CD14-positive monocyte (primary cell): ENCODE measurements at regions not wholly inside any gene's neighbourhood (a gene's known extent, or its start where the extent isn't known, plus 50 kb on each side); places are given as distances from the start of the nearest gene placed in this dataset.

ENCODE experiments used
- DNase-seq, 3 donors: peaks; one replicate each; pipeline ENCODE4 v3.0.0-alpha.2; 2011 to 2022
- H2AFZ ChIP-seq: 2 replicates; pipeline ENCODE4 v1.6.0; 2012; ENCODE audit warnings: mild to moderate bottlenecking, low read depth, low read length, inconsistent platforms; ENCODE audit not compliant: insufficient read depth, poor library complexity, severe bottlenecking
- H3K27ac ChIP-seq, 2 donors: 1 replicate in 1 of 2; 2 replicates in 1 of 2; pipeline ENCODE4 v1.5.1; 2012 to 2013; ENCODE audit warnings: low read length in 2 of 2, control low read depth in 1 of 2, inconsistent platforms in 1 of 2, low read depth in 1 of 2, mild to moderate bottlenecking in 1 of 2
- H3K27me3 ChIP-seq, 2 donors: one replicate each; pipeline versions ENCODE4 v1.6.0 to v1.6.1; 2011 to 2013; ENCODE audit warnings: low read length in 2 of 2; ENCODE audit not compliant: control insufficient read depth in 2 of 2, insufficient read depth in 2 of 2
- H3K36me3 ChIP-seq, 2 donors: replicated peaks in 1 of 2; 1 replicate in 1 of 2; 2 replicates in 1 of 2; pipeline versions ENCODE4 v1.5.1 to v1.6.1; 2012 to 2013; ENCODE audit warnings: low read length in 2 of 2, control low read depth in 1 of 2, inconsistent platforms in 1 of 2, mild to moderate bottlenecking in 1 of 2; ENCODE audit not compliant: insufficient read depth in 2 of 2, control insufficient read depth in 1 of 2
- H3K4me1 ChIP-seq, 2 donors: 1 replicate in 1 of 2; 2 replicates in 1 of 2; pipeline versions ENCODE4 v1.5.1 to v1.6.1; 2012 to 2013; ENCODE audit warnings: low read length in 2 of 2, control low read depth in 1 of 2, inconsistent platforms in 1 of 2, mild to moderate bottlenecking in 1 of 2, moderate library complexity in 1 of 2; ENCODE audit not compliant: insufficient read depth in 2 of 2, control insufficient read depth in 1 of 2
- H3K4me2 ChIP-seq: replicated peaks from 2 replicates; pipeline ENCODE3; 2012; ENCODE audit warnings: low read length, moderate library complexity, mild to moderate bottlenecking; ENCODE audit not compliant: poor library complexity, severe bottlenecking; ENCODE audit errors: extremely low read depth
- H3K4me3 ChIP-seq, 3 experiments: fragments of 200-600 bp in 1 of 3; sonication (generic) in 1 of 3; replicated peaks in 1 of 3; 1 replicate in 2 of 3; 2 replicates in 1 of 3; pipeline ENCODE4 v1.5.1; 2011 to 2013; ENCODE audit warnings: low read length in 3 of 3, mild to moderate bottlenecking in 3 of 3, control low read depth in 2 of 3, low read depth in 2 of 3, inconsistent platforms in 1 of 3, moderate library complexity in 1 of 3
- H3K79me2 ChIP-seq: 2 replicates; pipeline ENCODE4 v1.6.0; 2012; ENCODE audit warnings: mild to moderate bottlenecking, control low read depth, inconsistent platforms, low read length, moderate library complexity; ENCODE audit not compliant: insufficient read depth
- H3K9ac ChIP-seq: 2 replicates; pipeline ENCODE4 v1.6.0; 2017; ENCODE audit warnings: low read length, mild to moderate bottlenecking; ENCODE audit not compliant: insufficient read depth, poor library complexity, severe bottlenecking
- H3K9me3 ChIP-seq, 2 donors: replicated peaks in 1 of 2; 1 replicate in 1 of 2; 2 replicates in 1 of 2; pipeline versions ENCODE4 v1.5.1 to v1.6.1; 2012 to 2013; ENCODE audit warnings: low read length in 2 of 2, control low read depth in 1 of 2; ENCODE audit not compliant: control insufficient read depth in 1 of 2, insufficient read depth in 1 of 2
- H4K20me1 ChIP-seq: 2 replicates; pipeline ENCODE4 v1.6.0; 2012; ENCODE audit warnings: mild to moderate bottlenecking, low read length, control low read depth, moderate library complexity; ENCODE audit not compliant: insufficient read depth
- H3K27ac Mint-ChIP-seq, 7 donors: one replicate each; pipeline ENCODE4 v1.8.0; 2020; ENCODE audit warnings: mild to moderate bottlenecking in 7 of 7, mixed read lengths in 7 of 7, moderate library complexity in 6 of 7, inconsistent platforms in 2 of 7
- H3K27me3 Mint-ChIP-seq, 3 donors: one replicate each; pipeline ENCODE4 v1.8.0; 2021 to 2022; ENCODE audit warnings: low read depth in 3 of 3, mild to moderate bottlenecking in 3 of 3, mixed read lengths in 3 of 3, moderate library complexity in 3 of 3, inconsistent platforms in 1 of 3
- H3K36me3 Mint-ChIP-seq, 2 donors: one replicate each; pipeline ENCODE4 v1.8.0; 2020; ENCODE audit warnings: mixed read lengths in 2 of 2, inconsistent platforms in 1 of 2, mild to moderate bottlenecking in 1 of 2
- H3K4me1 Mint-ChIP-seq: one replicate; pipeline ENCODE4 v1.8.0; 2020; ENCODE audit warnings: mild to moderate bottlenecking, mixed read lengths
- H3K4me3 Mint-ChIP-seq, 2 donors: one replicate each; pipeline ENCODE4 v1.8.0; 2020; ENCODE audit warnings: mild to moderate bottlenecking in 2 of 2, mixed read lengths in 2 of 2, moderate library complexity in 1 of 2
- H3K9me3 Mint-ChIP-seq, 7 donors: one replicate each; pipeline ENCODE4 v1.8.0; 2020 to 2022; ENCODE audit warnings: mixed read lengths in 7 of 7, mild to moderate bottlenecking in 6 of 7, moderate library complexity in 6 of 7, inconsistent platforms in 2 of 7
- WGBS: methylation state at CpG from one replicate; pipeline ENCODE4 v1.1.5; 2013; ENCODE audit warnings: missing lambda C conversion rate; ENCODE audit not compliant: insufficient coverage; 5-methylcytosine and 5-hydroxymethylcytosine counted together
- intact Hi-C, 2 donors: fragments of 100-400 bp; cut with micrococcal nuclease; formaldehyde crosslinking; loops; one replicate each; pipeline versions ENCODE4 v1.15.0 to v1.15.1; 2023
- TF ChIP-seq, protein P1 (sequence below): fragments of 200-600 bp; IDR thresholded peaks from one replicate; pipeline ENCODE4 v1.8.0; 2022; ENCODE audit warnings: antibody characterized with exemption, mild to moderate bottlenecking

- intact Hi-C loops, result no loop called here
- peaks cover 0 to 3% (median 0%) of the 10 kb centered on the region in 7 donors for H3K9me3 Mint-ChIP-seq
- no peaks in the 10 kb centered on the region for H4K20me1 ChIP-seq
- WGBS, result 97% methylated on average over 4 of the region's 5 CpGs
- H3K4me3 ChIP-seq, result no peak overlapping the region
- peaks cover 1 to 4% (median 4%) of the 10 kb centered on the region in 3 donors for H3K27me3 Mint-ChIP-seq
- DNase-seq, result no peak
- no peak overlapping the region for H3K4me2 ChIP-seq
- no peak overlapping the region for H3K27ac Mint-ChIP-seq
- no peaks in the 10 kb centered on the region for H3K79me2 ChIP-seq
- H3K4me3 Mint-ChIP-seq, result no peak overlapping the region
- TF ChIP-seq, protein P1, sequence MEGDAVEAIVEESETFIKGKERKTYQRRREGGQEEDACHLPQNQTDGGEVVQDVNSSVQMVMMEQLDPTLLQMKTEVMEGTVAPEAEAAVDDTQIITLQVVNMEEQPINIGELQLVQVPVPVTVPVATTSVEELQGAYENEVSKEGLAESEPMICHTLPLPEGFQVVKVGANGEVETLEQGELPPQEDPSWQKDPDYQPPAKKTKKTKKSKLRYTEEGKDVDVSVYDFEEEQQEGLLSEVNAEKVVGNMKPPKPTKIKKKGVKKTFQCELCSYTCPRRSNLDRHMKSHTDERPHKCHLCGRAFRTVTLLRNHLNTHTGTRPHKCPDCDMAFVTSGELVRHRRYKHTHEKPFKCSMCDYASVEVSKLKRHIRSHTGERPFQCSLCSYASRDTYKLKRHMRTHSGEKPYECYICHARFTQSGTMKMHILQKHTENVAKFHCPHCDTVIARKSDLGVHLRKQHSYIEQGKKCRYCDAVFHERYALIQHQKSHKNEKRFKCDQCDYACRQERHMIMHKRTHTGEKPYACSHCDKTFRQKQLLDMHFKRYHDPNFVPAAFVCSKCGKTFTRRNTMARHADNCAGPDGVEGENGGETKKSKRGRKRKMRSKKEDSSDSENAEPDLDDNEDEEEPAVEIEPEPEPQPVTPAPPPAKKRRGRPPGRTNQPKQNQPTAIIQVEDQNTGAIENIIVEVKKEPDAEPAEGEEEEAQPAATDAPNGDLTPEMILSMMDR, result no peak
- no peak overlapping the region for H3K27ac ChIP-seq
- H3K36me3 Mint-ChIP-seq, result no peaks in the 10 kb centered on the region
- H3K9me3 ChIP-seq, result no peaks in the 10 kb centered on the region
- no peaks in the 10 kb centered on the region for H3K36me3 ChIP-seq
- H3K4me1 ChIP-seq, result no peaks in the 10 kb centered on the region
- no peak overlapping the region for H2AFZ ChIP-seq
- no peaks in the 10 kb centered on the region for H3K4me1 Mint-ChIP-seq
- no peak overlapping the region for H3K9ac ChIP-seq
- H3K27me3 ChIP-seq, result no peaks in the 10 kb centered on the region
These were observed 120.2 kb upstream of the SNX19 start for GRCh38 chr11:131036514-131036913.

DNA sequence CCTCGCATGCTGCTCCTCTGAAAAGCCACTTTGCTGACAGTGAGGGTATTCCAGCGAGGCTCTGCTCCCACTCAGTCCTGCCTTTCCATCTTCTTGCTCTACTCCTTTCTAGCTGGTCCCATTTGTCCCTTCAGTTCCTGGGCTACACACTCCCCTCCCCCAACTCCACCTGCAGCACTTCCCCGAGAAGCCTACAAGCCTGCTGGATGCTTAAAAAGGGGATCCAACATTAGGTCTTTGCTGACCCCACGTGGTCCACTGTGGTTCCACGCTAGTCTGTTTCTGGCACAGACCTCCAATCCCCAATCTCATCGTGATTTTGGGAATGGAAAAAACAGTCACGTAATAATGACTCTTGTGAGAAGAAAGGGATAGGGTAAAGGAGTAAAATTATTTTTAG lies 121.6 kb upstream of the SNX19 start:
- Histone ChIP-seq H3K27me3 (no peaks in the 10 kb centered on the region), H3K36me3 (no peaks in the 10 kb centered on the region), H3K27ac (no peak overlapping the region), H3K79me2 (no peaks in the 10 kb centered on the region), H3K4me1 (no peaks in the 10 kb centered on the region), H4K20me1 (no peaks in the 10 kb centered on the region), H3K9ac (no peak overlapping the region), H3K4me2 (no peak overlapping the region), H3K4me3 (no peak overlapping the region), H2AFZ (no peak overlapping the region), H3K9me3 (no peaks in the 10 kb centered on the region)
- peaks cover 0 to 3% (median 0%) of the 10 kb centered on the region in 7 donors for H3K9me3 Mint-ChIP-seq
- WGBS, result 57% methylated on average over 3 of the region's 7 CpGs
- H3K27ac Mint-ChIP-seq, result no peak overlapping the region
- peaks cover 1 to 6% (median 4%) of the 10 kb centered on the region in 3 donors for H3K27me3 Mint-ChIP-seq
- no peaks in the 10 kb centered on the region for H3K36me3 Mint-ChIP-seq
- intact Hi-C loops, result no loop called here
- H3K4me1 Mint-ChIP-seq, result no peaks in the 10 kb centered on the region
- no peak overlapping the region for H3K4me3 Mint-ChIP-seq
- TF ChIP-seq, protein P1, result no peak
- no peak for DNase-seq
